OCI-LY3 (cell line): ENCODE measurements at regions not wholly inside any gene's neighbourhood (a gene's known extent, or its start where the extent isn't known, plus 50 kb on each side); places are given as distances from the start of the nearest gene placed in this dataset.

ENCODE experiments used
- CTCF ChIP-seq: fragments of 200-600, 300-600 bp; sonication (generic); IDR thresholded peaks from 2 replicates; pipeline ENCODE4 v1.5.1; 2014; ENCODE audit warnings: antibody characterized with exemption, low read length, low read depth
- EZH2phosphoT487 ChIP-seq: fragments of 200-600 bp; shearing (Covaris generic); IDR thresholded peaks from 2 replicates; pipeline ENCODE4 v1.6.1; 2018; ENCODE audit warnings: antibody characterized with exemption, mixed run types, low read depth

GRCh38 chr3:30449290-30449632 lies 157.1 kb upstream of the TGFBR2 start:
- TF ChIP-seq CTCF = no peak
- TF ChIP-seq EZH2phosphoT487 = no peak
